ENCODE measurements at regions not wholly inside any gene's neighbourhood (a gene's known extent, or its start where the extent isn't known, plus 50 kb on each side); places are given as distances from the start of the nearest gene placed in this dataset.
"Not testable (repeated sequence)": the region's sequence is repeated elsewhere in the genome, so short reads cannot be mapped to it uniquely, and the experiment has no call there.

- H3K36me3 ChIP-seq (ENCODE audit: insufficient read depth, insufficient read length, low read length); H3K9ac ChIP-seq (ENCODE audit: insufficient read length, low read depth); H3K9me3 ChIP-seq (ENCODE audit: insufficient read depth, low read length); H3K27me3 ChIP-seq (ENCODE audit: insufficient read depth, insufficient read length); DNase-seq (ENCODE audit: low read depth, low spot score); H3K4me1 ChIP-seq (ENCODE audit: insufficient read depth, insufficient read length); H3K4me3 ChIP-seq (ENCODE audit: insufficient read length, low read depth): not testable (repeated sequence)
These were observed 700.8 kb upstream of the TPTE start for GRCh38 chr21:9820579-9820978.

GRCh38 chr21:9821472-9821871 lies 699.9 kb upstream of the TPTE start:
- not testable (repeated sequence) for H3K36me3 ChIP-seq (ENCODE audit: insufficient read depth, insufficient read length, low read length); DNase-seq (ENCODE audit: low read depth, low spot score); H3K9me3 ChIP-seq (ENCODE audit: insufficient read depth, low read length); H3K9ac ChIP-seq (ENCODE audit: insufficient read length, low read depth); H3K27me3 ChIP-seq (ENCODE audit: insufficient read depth, insufficient read length); H3K4me3 ChIP-seq (ENCODE audit: insufficient read length, low read depth); H3K4me1 ChIP-seq (ENCODE audit: insufficient read depth, insufficient read length)

- not testable (repeated sequence) for H3K4me3 ChIP-seq (ENCODE audit: insufficient read length, low read depth); H3K9ac ChIP-seq (ENCODE audit: insufficient read length, low read depth); H3K9me3 ChIP-seq (ENCODE audit: insufficient read depth, low read length); H3K27me3 ChIP-seq (ENCODE audit: insufficient read depth, insufficient read length); H3K36me3 ChIP-seq (ENCODE audit: insufficient read depth, insufficient read length, low read length); H3K4me1 ChIP-seq (ENCODE audit: insufficient read depth, insufficient read length); DNase-seq (ENCODE audit: low read depth, low spot score)
These were observed 699.1 kb upstream of the TPTE start for GRCh38 chr21:9822093-9822820.

GRCh38 chr21:9823197-9824157 lies 697.9 kb upstream of the TPTE start:
- H3K4me3 ChIP-seq (ENCODE audit: insufficient read length, low read depth); DNase-seq (ENCODE audit: low read depth, low spot score); H3K9ac ChIP-seq (ENCODE audit: insufficient read length, low read depth); H3K4me1 ChIP-seq (ENCODE audit: insufficient read depth, insufficient read length); H3K27me3 ChIP-seq (ENCODE audit: insufficient read depth, insufficient read length); H3K36me3 ChIP-seq (ENCODE audit: insufficient read depth, insufficient read length, low read length); H3K9me3 ChIP-seq (ENCODE audit: insufficient read depth, low read length): not testable (repeated sequence)

GRCh38 chr21:9830801-9831200 lies 690.6 kb upstream of the TPTE start:
- H3K4me3 ChIP-seq (ENCODE audit: insufficient read length, low read depth); H3K36me3 ChIP-seq (ENCODE audit: insufficient read depth, insufficient read length, low read length); H3K27me3 ChIP-seq (ENCODE audit: insufficient read depth, insufficient read length); H3K9me3 ChIP-seq (ENCODE audit: insufficient read depth, low read length); H3K9ac ChIP-seq (ENCODE audit: insufficient read length, low read depth); DNase-seq (ENCODE audit: low read depth, low spot score); H3K4me1 ChIP-seq (ENCODE audit: insufficient read depth, insufficient read length): not testable (repeated sequence)

- not testable (repeated sequence) for DNase-seq (ENCODE audit: low read depth, low spot score); H3K4me3 ChIP-seq (ENCODE audit: insufficient read length, low read depth); H3K9me3 ChIP-seq (ENCODE audit: insufficient read depth, low read length)
These were observed 688.6 kb upstream of the TPTE start for GRCh38 chr21:9832751-9833150.

GRCh38 chr21:9836547-9836946 lies 684.8 kb upstream of the TPTE start:
- not testable (repeated sequence) for H3K4me3 ChIP-seq (ENCODE audit: insufficient read length, low read depth); H3K4me1 ChIP-seq (ENCODE audit: insufficient read depth, insufficient read length); H3K27me3 ChIP-seq (ENCODE audit: insufficient read depth, insufficient read length); DNase-seq (ENCODE audit: low read depth, low spot score); H3K36me3 ChIP-seq (ENCODE audit: insufficient read depth, insufficient read length, low read length); H3K9ac ChIP-seq (ENCODE audit: insufficient read length, low read depth)
- peaks cover 14% of the 10 kb centered on the region; the same call in 1 of the 2 replicates for H3K9me3 ChIP-seq (ENCODE audit: insufficient read depth, low read length)

More at GRCh38 chr21:9832751-9833150, 688.6 kb upstream of the TPTE start:
- H3K27me3 ChIP-seq (ENCODE audit: insufficient read depth, insufficient read length); H3K36me3 ChIP-seq (ENCODE audit: insufficient read depth, insufficient read length, low read length); H3K4me1 ChIP-seq (ENCODE audit: insufficient read depth, insufficient read length); H3K9ac ChIP-seq (ENCODE audit: insufficient read length, low read depth): not testable (repeated sequence)

GRCh38 chr21:9837001-9837400 lies 684.4 kb upstream of the TPTE start:
- not testable (repeated sequence) for H3K4me1 ChIP-seq (ENCODE audit: insufficient read depth, insufficient read length); H3K36me3 ChIP-seq (ENCODE audit: insufficient read depth, insufficient read length, low read length); DNase-seq (ENCODE audit: low read depth, low spot score); H3K4me3 ChIP-seq (ENCODE audit: insufficient read length, low read depth); H3K9ac ChIP-seq (ENCODE audit: insufficient read length, low read depth); H3K27me3 ChIP-seq (ENCODE audit: insufficient read depth, insufficient read length)
- peaks cover 14% of the 10 kb centered on the region; the same call in 1 of the 2 replicates for H3K9me3 ChIP-seq (ENCODE audit: insufficient read depth, low read length)

- H3K9me3 ChIP-seq (ENCODE audit: insufficient read depth, low read length): peaks cover 14% of the 10 kb centered on the region; the same call in 1 of the 2 replicates
- H3K36me3 ChIP-seq (ENCODE audit: insufficient read depth, insufficient read length, low read length); H3K27me3 ChIP-seq (ENCODE audit: insufficient read depth, insufficient read length); H3K9ac ChIP-seq (ENCODE audit: insufficient read length, low read depth); H3K4me1 ChIP-seq (ENCODE audit: insufficient read depth, insufficient read length); DNase-seq (ENCODE audit: low read depth, low spot score); H3K4me3 ChIP-seq (ENCODE audit: insufficient read length, low read depth): not testable (repeated sequence)
These were observed 683.9 kb upstream of the TPTE start for GRCh38 chr21:9837526-9837925.
